GM18858 (cell line): ENCODE measurements at regions not wholly inside any gene's neighbourhood (a gene's known extent, or its start where the extent isn't known, plus 50 kb on each side); places are given as distances from the start of the nearest gene placed in this dataset.

ENCODE experiments used
- ATAC-seq: cut with Tn5 transposase; IDR thresholded peaks from one replicate; pipeline ENCODE4 v1.9.1; 2021; ENCODE audit not compliant: unreplicated experiment

DNA sequence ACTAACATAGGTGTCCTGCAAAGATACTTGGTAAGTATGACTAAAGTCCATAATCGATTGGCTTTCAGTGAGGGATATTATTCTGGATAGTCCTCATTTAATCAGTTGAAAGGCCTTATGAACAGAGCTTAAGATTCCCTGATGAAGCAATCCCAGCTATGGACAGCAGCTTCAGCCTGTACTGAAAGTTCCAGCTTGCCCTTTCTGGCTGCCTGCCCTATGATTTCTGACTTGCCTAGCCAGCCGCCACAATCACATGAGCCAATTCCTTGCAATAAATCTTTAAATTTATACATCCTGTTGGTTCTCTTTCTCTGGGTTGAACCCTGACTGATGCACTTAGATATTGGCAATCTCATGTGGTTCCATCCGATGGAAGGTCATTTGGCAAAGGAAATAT is 759.0 kb upstream of the API5 start:
- ATAC-seq: no peak

- no peak for ATAC-seq
These were observed 756.6 kb upstream of the API5 start for GRCh38 chr11:42555190-42555589.

DNA sequence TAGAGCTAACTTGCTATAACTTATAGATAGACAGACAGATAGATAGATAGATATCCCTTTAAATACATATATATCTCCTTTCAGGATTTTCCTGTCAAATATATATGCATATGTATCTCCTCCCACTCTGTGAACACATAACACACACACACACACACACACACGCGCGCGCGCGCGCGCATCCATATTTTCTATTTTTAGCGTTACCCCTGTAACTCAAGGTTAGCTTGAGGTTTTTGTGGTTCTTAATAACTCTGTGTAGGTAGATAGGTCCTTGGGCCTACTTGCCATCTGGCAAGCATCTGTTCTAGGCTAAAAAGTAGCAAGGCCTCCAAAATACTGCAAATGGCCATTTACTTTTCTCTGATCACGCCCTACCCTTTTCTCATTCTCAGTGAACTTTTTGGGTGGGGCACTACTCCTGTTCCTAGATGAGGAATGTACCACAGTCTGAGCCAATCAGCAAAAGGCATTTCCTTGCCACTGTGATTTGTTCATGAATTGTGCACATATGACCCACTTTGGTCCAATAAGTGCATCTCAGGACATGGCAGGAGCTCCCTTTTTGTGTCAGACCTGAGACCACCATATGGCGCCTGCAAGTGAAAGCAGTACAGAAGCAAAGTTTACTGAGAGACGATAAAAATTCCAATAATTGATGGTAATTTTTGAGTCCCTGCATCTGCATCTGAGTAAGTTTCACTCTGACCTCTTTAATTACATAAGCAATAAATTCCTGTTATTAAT is 740.5 kb upstream of the API5 start:
- ATAC-seq: no peak

DNA sequence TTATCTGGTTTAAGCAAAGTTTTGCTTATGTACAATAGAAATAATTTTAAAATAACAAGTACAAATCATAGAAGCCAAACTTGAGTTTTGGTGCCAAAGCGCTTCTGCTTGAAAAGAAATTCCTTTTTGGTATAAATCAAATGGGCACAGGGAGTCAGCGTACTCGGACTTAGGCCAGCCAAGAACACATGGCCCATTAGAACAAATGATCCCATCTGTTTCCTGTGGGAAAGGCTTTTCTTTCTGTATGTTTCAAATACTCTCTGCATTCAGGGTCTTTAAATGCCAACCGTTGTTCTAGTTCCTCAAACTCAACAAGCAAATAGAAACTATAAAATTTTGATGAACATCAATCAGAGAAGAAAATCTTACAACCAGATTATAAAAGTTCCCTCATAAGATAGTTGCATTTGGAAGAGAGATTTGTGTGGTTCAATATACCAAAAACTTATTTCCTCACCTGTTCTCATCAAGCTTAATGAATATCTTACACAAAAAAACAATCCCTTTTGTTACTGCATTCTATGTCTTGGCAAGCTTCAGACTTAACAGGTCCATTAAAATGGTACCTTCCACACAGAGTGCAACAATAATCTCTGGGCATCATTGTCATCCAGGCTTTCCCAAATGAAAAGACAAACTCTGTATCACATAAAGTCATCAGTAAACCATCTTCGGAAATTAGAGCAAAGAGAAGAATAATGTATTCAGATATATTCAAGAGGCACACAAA is 739.8 kb upstream of the API5 start:
- no peak for ATAC-seq

- no peak for ATAC-seq
These were observed 735.5 kb upstream of the API5 start for GRCh38 chr11:42576318-42576717.

DNA sequence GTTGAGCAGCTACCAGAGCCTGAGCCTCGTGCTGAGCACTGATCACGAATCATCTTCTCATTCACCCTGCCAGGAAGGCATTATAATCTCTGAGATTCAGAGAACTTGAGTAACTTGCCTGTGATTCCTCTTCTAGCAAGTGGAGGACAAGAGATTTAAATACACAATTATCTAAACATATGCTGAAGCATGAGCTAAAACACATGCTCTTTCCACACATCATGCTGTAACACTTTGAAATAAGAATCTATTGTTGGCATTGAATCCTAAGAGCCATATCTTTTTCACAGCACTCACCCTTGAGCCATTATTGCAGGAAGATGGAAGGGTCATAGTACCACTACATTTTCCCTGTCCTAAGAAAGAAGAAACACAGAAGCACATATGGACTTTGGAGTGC is 722.5 kb upstream of the API5 start:
- ATAC-seq: no peak

DNA sequence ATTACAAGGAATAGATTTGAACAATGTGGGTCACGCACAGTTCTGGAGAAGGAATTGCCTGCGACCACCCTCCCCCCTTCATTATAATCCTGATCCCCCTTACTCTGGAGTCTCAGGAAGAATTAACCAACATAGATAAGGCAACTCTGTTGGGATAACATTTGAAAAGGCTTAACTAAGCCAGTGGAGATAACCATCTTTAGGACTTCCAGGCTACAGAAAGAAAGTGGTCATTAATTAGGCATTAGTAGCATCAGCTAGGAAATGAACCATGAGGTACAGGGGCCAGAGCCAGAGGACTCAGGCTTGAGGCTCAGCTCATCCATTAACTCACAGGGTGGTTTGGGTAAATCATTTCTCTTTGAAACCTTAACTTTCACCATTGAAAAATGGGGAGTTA is 720.0 kb upstream of the API5 start:
- ATAC-seq: no peak

DNA sequence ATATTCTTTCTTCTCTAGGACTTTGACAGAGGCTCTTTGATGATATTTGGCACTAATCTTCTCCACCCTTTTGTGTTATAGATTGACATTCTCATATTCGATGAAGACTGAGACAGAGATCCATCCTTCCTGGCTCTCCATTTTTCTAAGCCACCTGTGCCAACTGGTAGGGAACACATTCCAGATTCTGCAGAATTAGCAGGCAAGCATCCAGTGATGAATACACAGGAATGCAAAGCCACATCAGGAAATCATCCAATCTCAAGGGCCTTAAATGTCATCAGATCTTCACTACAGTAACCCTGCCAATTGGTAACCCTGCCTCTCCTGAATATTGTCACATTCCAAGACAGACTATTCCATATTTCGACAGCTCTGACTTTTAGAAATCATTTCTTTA is 718.4 kb upstream of the API5 start:
- no peak for ATAC-seq

DNA sequence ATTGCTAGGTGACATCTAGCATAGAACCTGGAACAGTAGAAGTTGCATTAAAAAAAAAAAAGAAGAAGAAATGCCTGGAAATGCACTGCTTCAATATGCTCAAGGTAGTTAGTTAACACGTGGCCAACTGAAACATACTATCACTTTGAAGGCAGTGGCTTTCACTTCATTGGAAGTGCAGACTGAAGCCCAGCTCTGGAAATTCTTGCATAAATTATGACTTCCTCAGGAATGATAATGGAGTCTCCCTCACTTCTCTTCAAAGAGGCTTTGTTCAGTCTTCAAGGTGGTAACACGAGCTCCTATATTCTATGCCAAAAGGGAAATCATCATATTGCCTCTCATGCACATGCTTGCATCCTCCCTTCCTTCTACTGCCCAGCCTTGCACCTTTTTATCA is 715.9 kb upstream of the API5 start:
- no peak for ATAC-seq

- no peak for ATAC-seq
These were observed 715.1 kb upstream of the API5 start for GRCh38 chr11:42596576-42597145.

DNA sequence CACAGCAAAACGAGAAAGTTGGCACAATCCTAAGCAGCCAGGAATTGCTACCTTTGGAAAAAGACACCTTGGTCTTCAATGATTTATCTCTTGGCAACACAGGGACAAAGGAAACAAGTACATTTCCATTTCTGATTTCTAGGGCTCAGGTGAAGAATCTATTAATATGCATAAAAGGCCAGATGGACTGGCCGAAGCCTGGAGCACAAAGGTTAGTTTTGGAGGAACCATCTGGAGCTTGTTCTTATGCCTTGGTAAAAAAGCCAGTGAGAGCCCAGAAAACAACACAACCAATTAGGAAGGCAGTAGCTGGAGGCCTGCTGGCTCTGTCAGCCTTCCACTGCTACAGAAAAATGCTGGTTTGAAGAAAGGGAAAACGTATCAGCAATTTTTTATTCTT is 713.5 kb upstream of the API5 start:
- no peak for ATAC-seq

DNA sequence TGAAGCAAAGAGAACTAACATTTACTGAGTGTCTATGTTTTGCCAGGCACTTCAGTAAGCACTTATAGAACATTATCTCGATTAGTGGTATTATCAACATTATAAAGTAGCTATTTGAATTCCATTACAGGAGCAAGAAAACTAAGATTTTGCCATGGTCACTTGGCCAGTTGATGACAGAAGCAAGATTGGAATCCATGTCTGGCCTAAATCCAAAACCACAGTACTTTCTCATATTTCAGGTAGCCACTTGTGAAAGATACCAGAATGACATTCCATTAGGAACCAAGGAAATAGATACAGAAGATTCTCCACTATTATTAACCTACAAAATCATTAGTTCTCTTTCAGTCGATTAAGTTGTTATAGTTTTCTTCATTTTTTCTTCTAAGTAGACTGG is 691.0 kb upstream of the API5 start:
- no peak for ATAC-seq

DNA sequence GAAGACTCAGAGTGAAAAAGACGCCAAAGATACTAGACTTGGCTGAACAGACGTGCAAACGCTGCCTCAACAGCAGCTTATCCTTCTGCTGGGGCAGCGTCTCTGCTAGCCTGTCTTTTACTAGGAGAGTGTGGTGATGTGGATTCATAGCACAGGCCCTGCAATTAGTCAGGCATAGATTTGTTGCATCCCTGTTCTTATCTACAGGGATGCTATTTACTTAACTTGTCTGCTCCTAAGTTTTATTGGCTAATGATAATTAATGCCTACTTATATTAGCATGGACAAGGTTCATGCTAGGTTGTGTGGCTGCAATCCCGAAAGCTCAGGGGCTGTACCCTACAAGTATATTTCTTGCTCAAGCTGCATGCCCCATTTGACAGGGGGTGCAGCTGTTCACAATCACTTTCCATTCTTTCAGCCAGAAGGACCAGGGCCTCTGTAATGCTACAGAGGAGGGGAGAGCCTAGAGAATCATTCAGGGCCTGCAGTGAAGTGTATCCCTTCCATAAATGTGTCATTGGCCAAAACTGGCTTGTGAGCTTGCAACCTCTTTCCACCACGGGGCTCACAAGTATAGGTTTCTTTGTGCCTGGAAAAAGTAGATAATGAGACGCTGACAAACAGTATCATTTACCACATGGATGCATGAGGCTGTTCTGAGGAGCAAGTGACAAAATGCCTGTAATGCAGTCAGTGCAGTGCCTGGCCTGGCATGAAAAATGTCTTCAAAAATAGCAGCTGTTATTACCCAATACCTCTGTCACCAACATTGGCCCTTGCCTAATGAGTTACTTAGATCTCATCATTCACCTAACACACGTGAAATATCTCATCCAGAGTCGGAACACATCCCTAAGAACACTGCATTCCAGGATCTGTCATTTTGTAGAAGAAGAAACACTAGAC is 685.8 kb upstream of the API5 start:
- ATAC-seq: no peak

DNA sequence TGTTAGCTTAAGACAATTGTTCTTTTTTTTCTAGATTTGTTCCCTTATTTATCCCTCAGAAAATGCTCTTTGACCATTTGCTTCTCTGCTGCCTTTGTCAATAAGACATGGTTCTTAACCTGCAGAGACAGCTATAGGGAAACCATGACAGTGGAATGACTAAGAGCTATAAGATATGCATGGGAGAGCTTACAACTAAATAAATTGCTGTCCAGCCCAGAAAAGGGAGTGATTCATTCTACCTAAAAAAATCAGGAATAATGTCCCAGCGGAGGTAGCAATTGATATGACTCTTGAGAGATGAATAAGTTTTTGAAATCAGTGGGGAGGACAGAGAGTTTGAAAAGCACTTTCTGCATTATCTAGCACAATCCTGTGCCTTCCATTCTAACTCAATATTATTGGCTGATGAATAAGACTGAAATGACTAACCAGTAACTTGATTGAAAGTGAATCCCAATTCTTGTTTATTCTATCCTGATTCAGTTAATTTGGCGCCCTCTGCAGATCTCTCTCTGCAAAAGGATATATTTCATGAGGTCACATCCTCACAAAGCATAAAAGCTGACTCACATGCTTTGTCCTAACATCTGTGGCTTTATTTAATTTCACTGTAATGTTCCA is 680.5 kb upstream of the API5 start:
- ATAC-seq: no peak

- no peak for ATAC-seq
These were observed 664.8 kb upstream of the API5 start for GRCh38 chr11:42646959-42647358.

DNA sequence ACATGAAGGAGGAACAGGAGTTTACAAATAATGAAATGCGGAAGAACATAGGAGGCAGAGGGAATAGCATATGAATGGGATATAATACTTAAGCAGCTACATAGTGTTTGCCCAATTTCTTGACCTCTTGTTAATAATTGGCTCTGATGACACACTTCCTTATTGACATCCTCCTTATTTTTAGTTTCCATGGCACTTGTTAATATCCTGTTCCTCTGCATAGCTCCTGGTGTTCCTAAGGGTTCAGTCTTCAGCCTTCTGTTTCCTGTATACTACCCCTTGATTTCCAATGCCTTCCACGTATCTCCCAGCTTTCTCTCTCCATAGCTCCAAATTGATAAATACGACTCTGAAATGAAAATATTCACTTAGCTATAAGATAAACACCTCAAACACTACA is 663.8 kb upstream of the API5 start:
- ATAC-seq: no peak

- no peak for ATAC-seq
These were observed 660.2 kb upstream of the API5 start for GRCh38 chr11:42651621-42652020.

DNA sequence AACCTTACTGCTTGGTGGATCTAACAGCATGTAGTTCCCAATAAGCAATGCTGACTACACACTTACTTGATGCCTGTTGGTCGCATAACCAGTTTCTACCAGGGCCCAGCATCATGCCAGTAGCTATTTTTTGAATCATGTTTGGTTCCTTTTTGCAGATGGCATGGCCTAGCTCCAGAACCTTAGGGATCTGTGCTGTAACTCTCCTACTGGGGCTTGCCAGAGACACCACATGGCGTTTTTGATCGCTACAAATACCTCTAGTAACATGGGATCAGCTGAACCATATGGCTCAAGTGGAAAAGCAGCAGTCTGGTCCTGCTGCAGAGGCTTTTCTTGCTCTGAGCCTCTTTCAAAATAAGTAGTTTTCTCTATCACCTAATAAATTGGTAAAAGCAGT is 654.6 kb upstream of the API5 start:
- no peak for ATAC-seq

DNA sequence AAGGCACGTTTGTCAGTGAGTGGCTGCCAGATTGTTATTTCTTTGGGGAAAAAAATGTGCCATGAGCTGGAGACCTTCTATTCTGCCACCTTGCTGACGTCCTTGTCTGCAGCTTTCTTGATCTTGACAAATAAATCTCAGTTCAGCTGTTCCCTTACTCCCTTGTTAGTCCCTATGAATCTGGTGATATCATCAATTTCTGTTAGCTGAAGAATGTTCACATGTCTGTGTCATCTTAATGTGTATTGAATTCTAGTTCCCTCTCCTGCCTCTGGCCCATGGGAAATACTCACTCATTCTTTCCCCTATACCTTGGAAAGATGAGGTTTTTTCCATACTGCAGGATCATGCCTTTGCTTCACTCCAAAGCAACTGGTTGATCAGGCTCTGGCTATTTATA is 649.9 kb upstream of the API5 start:
- no peak for ATAC-seq

DNA sequence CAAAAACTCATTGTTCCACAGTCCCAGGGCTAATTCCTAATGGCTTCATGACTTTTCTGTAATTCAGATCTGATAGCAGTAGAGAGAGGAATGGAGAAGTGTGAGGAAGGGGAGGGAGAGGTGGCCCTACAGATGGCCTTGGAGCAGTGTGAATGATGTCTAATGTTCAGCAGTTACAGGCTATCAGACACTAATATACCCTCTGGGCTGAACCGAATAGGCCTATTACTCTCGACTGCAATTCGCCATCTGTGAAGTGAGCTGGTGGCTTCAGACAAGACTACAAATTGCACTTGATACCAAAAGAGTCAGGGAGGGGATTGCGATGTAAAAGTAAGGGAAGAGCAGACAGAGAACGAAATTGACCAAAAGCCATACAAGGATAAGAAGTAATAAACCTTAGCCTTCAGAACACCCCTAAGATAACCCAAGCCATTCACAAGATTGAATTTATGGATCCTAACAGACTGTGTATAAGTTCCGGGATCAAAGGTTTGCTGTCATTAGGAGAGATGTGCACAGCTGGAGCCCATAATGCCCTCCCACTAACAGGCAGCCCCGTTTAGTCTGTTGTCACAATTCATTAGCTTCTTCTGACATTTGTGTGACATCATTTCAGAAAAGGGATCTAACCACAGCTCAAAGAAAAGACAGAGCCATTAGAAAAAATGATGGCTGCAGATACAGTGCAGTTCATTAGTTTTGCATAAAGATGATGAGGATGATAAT is 642.4 kb upstream of the API5 start:
- no peak for ATAC-seq
